GM11168 (cell line): ENCODE measurements at regions not wholly inside any gene's neighbourhood (a gene's known extent, or its start where the extent isn't known, plus 50 kb on each side); places are given as distances from the start of the nearest gene placed in this dataset.

Experiments used
- in situ Hi-C: fragments of 300-500 bp; cut with MboI; formaldehyde crosslinking; loops from one replicate; pipeline ENCODE4 v1.12.0; 2022; ENCODE audit warnings: low sequenced_read_pairs; ENCODE audit not compliant: unreplicated experiment

DNA sequence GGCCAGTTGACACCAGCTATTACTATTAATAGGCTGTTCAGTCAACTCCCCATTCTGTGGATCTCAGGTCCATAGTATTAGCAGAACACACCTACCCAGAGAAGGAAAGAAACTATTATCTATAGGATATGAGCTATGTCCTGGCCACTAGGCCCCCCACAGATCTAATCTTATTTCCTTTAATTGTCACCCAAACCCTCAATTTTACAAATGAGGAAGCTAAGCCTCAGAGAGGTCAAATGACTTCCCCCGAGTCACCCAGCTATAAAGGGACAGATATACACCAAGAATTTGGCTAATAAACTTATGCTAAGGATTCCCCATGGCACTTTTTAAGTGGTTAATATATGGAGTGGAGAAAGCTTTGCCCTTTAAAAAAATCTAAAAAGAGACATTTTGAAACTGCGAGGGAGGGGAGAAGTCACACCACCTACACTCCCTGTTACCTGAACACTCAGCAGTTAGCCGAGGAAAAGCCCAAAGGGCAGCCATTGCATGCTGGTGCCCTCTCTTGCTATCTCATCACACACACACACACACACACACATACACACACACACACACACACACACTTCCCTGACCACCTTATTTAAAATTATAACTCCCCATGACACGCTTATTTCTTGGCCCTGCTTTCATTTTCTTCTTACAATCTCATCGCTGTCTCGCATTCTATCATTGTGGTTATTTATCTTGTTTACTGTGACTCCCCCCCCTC lies 157.0 kb upstream of the ADO start:
- in situ Hi-C loops, result no loop called here

DNA sequence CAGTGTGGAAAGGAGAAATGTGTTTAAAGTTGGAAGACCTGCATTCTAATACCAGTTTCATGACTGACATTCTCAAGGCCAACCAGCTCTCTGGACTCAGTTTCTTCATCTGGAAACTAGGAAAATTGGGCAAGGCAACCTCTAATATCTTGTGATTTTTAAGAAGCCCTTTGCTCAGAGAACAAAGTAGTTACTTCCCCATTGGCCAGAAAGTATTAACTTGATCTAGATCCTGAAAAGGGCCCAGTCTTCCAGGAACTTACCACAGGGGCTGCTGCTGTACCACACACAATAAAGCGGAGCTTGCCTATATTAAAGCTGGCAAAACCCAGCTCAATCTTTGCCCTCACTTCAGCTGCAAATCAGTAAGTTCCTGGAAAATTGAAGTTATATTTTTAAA lies 155.6 kb upstream of the ADO start:
- in situ Hi-C loops, result no loop called here

DNA sequence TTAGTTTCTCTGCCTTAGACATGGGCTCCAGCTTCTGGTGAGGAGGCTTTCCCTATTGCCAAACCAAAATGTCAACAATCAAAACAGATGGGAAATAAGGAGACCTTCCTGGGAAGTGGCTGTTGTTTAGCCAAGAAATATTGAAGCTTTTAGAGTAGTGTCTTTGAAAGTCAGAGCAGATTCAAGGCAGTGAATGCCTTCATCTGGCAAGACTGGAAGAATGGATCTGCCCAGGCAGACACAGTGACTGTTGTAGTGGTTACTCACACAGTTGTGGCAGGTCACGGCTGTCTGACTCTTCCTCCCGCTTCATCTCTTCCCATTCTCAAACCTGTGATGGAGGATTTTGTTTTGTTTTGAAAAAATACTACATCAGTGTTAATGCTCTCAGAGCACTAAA lies 154.1 kb upstream of the ADO start:
- in situ Hi-C loops, result no loop called here

DNA sequence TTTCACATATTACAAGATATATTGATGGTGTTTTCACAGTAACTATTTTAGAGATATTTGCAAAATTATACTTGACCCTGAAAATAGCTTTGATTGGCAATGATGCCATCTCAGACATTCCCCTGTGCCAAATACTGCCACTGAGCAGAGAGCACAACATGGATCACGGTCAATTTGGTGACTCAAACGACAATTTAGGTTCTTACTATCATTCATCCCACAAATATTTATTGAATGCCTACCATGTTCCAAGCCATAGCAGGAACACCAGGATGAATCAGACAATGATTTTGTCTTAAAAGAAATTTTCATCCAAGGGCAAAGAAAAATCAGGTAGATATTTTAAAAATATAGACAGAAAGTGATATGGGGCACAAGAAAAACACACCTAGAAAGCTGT lies 153.2 kb upstream of the ADO start:
- in situ Hi-C loops, result no loop called here

DNA sequence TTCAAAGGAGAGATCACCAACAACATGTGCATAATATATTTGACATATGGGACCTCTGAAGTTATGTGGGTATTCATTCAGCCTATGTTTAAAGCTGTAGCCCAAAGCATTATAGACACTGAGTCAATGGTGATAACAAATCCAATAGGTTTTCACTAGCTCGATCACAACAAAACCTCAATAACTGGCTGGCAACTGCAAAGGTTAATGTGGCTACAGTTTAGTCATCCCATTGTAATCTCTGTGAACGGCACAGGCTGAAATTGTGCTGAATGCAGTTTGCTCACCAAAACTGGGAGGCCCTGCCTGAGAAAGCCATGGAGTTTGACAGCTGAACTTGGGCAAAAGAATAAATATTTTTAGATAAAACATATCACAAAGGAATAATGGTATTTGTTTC lies 152.4 kb upstream of the ADO start:
- in situ Hi-C loops, result no loop called here

DNA sequence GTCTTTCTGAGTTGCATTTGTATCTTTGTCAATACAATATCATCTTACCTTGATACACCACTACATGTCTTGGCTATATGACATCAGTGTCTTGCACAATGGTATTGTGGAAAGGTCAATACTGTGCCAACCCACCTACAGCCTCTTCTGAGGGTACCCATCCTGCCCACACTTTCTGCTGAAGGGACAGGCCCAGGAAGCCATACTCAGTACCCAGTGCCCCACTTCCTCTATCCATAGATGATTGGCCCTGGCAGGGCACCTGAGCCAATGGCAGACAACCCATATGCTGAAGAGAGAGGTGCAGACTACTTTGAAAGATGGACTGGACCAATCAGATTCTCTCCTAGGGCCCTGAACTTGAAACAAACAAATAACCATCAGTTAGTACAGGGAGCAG lies 152.0 kb upstream of the ADO start:
- in situ Hi-C loops, result no loop called here

DNA sequence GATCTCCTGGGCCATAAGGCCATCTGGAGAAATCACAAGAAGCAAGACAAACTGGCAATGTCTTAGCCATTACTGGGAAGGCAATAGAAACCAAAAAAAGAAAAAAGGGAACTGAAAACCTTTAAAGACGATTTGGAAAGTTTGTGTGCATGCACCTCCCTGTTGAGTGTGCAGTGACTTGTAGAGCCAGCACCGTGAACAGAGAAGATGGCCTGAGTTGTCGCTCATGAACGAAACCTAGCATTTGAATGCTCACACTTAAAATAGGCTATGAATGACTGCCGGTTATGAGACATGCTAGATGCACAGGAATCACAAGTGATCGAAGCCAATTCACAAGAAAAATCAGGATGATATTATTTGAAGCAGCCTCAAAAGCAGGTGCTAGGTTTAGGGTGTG lies 151.3 kb upstream of the ADO start:
- in situ Hi-C loops, result no loop called here

DNA sequence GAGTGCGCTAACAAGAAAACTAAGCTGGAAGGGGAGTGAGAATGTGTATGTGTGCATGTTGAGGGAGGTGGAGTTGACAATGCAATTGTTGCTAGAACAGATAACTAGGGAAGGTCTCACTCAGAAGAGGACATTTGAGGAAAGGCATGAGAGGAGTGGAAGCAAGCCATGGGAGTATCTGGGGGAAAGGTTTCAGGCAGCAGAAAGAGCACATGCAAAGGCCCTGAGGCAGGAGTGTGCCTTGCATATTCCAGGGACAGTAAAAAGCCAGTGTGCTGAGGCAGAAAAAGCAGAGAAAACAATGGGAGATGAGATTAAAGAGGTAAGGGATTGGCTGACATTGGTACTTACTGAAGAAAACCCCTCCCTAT lies 149.6 kb upstream of the ADO start:
- in situ Hi-C loops, result no loop called here

DNA sequence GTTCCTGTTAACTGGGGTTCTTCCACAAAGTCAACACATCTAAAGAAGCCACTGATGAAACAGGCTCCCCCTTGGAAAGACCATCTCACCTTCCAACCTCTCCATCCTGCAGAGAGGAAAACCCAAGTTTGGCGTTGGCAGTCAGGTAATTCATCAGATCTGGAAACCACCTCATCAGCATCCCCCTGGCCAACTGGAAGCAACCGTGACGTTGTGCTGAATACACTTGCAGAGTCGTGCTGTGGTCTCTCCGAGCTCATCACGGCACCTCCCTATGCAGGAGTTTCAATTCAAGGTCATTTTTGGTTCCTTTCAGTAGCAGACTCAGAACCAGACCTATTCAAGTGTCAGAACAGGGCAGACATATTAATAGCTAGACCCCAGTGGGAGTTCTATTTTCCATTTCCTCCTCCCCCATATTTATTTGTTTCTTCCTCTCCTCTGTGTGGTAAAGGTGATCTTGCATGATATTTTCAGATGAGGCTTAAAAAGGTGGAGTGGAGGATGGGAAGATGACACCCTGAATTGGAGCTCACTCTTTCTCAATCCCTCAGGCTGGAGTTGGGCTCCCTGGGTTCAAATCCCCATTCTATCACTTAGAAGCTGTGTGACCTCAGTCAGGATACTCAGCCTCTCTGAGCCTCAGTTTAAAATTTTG lies 149.1 kb upstream of the ADO start:
- in situ Hi-C loops, result no loop called here

DNA sequence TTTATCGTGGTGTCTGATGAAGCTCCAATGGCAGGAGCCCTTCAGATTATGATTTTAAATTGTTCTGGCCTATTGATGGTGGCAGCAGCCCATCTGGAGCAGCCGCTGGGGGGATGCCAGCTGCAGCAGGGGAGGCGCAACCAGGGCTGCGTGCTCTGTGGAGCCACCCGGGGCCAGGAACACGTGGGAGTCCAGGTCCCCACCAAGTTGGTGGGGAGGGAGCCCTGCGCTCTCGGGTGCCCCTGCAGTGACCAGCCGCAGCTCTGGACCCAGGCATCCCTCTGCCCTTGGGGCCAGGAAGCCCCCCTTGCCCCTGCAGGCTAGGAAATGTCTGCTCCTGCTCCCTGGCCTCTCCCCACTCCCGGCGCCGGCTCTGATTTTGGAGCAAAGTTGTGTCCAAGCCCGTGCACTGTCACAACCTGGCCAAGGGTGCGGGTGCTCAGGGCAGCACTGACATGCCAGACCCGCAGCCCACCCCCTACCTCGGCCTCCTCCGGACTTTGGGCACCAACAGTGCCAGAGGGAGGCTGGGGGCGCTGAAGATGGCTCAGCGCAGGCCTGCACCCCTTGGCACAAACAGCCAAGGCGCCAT lies 147.2 kb upstream of the ADO start:
- in situ Hi-C loops, result no loop called here

DNA sequence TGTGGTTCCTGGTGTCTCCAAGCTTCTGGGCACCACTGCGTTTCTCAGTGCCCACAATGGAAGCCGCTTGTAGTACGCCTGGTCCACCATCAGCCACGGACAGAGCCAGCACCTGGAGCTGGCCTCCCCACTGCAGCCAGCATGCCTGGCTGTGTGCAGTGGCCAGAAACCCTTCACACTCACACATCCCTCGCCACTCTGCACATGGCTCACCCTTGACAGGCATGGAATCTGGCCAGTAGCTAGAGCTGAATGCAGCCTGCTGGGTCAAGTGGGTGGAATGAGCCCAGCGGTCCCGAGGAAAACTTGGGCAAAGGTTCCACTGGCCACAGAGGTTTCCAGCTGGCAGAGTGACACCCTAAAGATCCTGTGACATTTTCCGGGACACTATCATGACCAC lies 146.0 kb upstream of the ADO start:
- in situ Hi-C loops, result no loop called here

DNA sequence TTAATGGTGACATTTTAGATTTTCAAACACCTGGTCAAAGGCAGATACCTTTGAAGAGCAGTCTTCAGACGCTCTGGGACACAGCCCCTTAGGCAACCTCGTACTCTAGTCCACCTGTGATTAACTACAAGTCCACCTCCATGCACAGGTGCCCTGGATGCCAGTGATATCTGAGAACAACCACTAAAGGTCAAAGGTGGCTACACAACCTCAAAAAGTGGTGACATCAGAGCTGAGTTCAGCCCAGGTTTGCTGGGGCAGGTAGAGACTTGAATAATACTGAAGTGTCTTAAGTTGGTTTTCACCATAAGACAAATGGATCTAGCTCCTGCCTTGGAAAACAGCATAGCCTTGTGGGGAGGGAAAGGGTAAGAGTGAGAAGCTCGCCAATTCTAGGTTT lies 143.4 kb upstream of the ADO start:
- in situ Hi-C loops, result no loop called here

DNA sequence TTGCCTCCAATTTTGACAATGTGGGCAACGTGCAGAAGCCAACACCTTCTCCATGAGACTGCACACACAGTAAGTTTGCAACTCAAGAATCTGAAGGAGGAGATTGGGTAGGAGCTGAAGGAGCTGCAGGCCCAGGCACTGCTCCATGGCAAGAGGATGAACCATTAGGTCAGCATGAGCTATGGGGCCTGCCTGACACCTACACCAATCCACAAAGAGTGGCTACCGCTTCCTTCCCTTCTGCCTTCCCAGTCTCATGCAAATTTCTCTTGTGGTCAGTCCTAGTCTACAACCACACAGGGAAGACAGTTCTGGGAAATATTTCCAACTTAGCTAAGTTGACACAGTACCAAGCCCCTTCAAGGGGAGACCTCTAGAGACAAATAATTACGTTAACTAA lies 142.0 kb upstream of the ADO start:
- in situ Hi-C loops, result no loop called here

DNA sequence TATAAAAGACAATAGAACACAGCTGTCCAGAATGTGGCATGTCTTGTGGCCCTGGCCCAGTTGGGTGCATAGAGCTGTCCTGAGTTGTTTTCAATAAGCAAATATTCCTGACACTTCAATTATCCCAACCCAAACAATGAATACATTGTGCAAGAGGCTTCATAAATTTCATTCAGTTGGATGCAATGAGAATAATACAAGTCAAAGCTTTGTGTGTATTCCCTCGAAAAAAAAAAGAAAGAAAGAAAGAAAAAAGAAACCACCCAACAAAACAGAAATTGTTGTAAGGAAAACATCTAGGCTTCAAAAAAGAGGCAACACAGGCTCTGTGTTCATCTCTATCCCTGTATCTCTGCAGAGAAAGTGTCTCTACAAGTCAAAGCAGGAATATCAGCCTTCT lies 138.7 kb upstream of the ADO start:
- in situ Hi-C loops, result no loop called here

DNA sequence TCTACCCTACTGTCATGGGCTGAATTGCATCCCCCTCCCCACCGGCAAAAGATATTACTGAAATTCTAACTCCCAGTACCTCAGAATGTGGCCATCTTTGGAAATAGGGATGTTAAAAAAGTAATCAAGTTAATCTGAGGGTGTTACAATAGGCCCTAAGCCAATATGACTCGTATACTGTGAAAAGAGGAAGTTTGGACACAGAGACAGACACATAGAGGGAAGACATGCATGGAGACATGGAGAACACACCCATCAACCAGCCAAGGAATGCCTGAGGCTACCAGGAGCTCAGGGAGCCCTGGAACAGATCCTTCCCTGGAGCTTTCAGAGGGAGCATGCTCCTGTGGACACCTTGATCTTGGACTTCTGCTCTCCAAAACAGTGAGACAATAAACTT lies 138.2 kb upstream of the ADO start:
- in situ Hi-C loops, result no loop called here

DNA sequence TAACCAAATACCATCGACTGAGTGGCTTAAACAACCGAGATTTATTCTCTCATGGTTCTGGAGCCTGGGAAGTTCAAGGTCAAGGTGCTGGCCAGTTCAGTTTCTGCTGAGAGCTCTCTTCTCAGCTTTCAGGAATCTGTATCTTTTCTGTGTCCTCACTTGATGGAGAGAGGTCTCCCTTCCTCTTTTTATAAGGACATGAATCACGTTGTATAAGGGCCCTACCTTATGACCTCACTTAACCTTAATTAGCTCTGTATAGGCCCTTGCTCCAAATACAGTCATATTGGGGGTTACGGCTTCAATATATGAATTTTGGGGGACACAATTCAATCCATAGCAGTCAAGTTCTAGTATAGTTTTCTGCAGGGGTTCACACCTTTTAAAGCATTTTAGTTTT lies 135.2 kb upstream of the ADO start:
- in situ Hi-C loops, result no loop called here

DNA sequence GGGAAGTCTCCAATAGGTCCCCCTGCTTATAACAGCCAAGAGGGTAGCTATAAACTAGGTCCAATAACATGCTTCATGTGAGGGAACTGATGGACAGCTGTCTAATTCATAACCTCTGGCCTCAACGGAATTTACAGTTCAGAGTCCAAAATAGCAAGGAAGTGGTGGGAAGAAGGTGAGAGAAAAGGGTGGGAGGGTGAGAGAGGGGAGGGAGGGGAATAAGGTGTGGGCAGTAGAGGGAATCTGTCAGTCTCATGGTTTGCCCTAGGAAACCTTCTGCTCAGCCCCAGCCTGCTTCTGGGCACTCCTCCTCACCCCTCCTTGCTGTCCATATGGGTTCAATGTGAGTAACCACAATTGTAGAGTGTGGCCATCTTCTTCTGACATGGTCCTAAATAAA lies 133.4 kb upstream of the ADO start:
- in situ Hi-C loops, result no loop called here

DNA sequence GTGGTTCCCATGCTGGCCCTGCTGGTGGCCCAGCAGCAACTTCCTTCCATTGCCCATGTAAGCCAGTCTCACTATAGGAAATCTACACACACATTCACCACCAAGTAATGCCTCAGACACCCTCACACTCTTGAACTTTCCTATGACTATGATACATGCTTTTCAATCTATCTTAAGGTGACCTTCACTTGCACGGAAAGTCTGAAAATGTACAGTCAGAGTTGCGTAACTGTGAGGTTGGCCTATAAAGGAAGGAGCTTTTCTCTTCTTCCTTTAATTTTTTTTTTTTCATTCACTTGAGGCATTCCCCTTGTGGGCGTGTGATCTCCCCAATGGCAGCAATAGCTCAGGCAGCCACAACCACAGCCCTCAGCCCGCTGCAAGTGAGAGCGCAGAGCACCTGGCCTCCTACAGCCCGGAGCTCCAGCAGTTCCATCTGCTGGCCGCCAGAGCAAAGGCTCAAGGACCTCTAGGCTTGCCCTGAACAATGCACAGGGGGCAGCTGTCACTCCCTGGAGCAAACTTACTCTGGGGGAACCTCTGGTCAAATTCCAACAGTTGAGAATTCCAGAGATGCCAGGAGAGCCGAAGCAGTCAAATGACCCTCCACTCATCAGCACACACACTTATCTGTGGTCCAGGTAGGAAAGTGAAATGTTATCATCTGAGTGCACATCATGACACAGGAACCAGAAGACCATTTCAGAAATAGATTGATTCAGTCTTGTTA lies 123.1 kb upstream of the ADO start:
- in situ Hi-C loops, result loop anchor here (10.0 kb wide), 1 partner anchor 67 kb away; no protein-coding TSS in a partner anchor

DNA sequence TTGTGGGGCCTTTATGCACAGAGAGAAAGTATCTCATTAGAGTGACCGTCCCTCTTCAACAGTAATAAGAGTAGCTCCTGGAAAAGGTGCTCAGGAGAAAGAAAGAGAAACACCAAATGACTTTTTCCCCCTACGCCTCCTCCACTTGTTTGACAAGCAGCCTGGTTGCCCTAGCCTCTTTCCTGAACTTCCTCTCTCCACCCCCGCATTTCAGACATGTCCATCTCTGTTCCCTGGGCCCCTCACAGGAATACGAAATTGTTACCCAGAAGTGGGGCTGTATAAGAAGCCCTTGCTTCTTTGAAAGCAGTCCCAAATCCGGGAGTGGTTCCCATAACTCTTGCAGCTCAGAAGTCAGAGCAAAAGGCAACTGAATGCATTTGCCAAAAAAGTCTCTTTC lies 119.6 kb upstream of the ADO start:
- in situ Hi-C loops, result loop anchor here (10.0 kb wide), 1 partner anchor 70 kb away; no protein-coding TSS in a partner anchor

DNA sequence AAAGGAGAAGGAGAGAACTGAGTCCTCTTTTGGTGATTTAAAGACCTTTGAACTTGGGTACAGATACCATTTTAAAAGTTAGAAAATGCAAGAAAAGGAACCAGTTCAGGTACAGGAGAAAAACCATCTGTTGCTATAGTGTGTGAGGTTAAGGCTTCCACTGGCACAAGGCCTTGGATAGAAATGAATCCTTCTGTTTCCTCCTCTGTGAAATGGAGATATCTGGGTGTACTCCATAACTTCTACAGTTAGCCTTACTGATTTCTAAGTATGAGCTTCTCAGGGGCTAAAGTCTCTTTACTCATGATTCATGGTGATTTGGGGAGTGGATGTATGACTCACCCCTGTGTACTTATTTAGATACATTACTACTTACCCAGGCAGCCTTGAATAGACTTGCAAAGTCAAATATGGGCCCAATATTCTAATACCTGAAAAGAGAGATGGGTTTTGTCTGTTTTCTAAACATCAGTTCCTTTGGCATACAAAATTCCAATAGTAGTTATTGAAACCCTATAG lies 117.2 kb upstream of the ADO start:
- in situ Hi-C loops, result loop anchor here (10.0 kb wide), 1 partner anchor 72 kb away; no protein-coding TSS in a partner anchor
